ENCODE measurements at regions not wholly inside any gene's neighbourhood (a gene's known extent, or its start where the extent isn't known, plus 50 kb on each side); places are given as distances from the start of the nearest gene placed in this dataset.
"Not testable (repeated sequence)": the region's sequence is repeated elsewhere in the genome, so short reads cannot be mapped to it uniquely, and the experiment has no call there.

- H3K4me3 ChIP-seq (ENCODE audit: low read depth, low read length) = no peak overlapping the region
- no peak for TF ChIP-seq CTCF (IDR thresholded peaks at IDR 0.05; ENCODE audit: low read depth, low read length)
These were observed 404.9 kb upstream of the MBL2 start for GRCh38 chr10:53177468-53177867.

GRCh38 chr10:53166325-53166724 lies 393.7 kb upstream of the MBL2 start:
- no peak for TF ChIP-seq CTCF (IDR thresholded peaks at IDR 0.05; ENCODE audit: low read depth, low read length)

GRCh38 chr10:53162856-53163255 lies 390.3 kb upstream of the MBL2 start:
- TF ChIP-seq CTCF (IDR thresholded peaks at IDR 0.05; ENCODE audit: low read depth, low read length) = no peak
- H3K4me3 ChIP-seq (ENCODE audit: low read depth, low read length) = no peak overlapping the region

More at GRCh38 chr10:53166325-53166724, 393.7 kb upstream of the MBL2 start:
- no peak overlapping the region for H3K4me3 ChIP-seq (ENCODE audit: low read depth, low read length)

GRCh38 chr10:53161231-53161630 lies 388.6 kb upstream of the MBL2 start:
- no peak overlapping the region for H3K4me3 ChIP-seq (ENCODE audit: low read depth, low read length)
- no peak for TF ChIP-seq CTCF (IDR thresholded peaks at IDR 0.05; ENCODE audit: low read depth, low read length)

- not testable (repeated sequence) for H3K4me3 ChIP-seq (ENCODE audit: low read depth, low read length)
These were observed 383.1 kb upstream of the MBL2 start for GRCh38 chr10:53155674-53156073.

- no peak overlapping the region for H3K4me3 ChIP-seq (ENCODE audit: low read depth, low read length)
- no peak for TF ChIP-seq CTCF (IDR thresholded peaks at IDR 0.05; ENCODE audit: low read depth, low read length)
These were observed 381.2 kb upstream of the MBL2 start for GRCh38 chr10:53153831-53154230.

GRCh38 chr10:53140506-53140905 lies 367.9 kb upstream of the MBL2 start:
- no peak for TF ChIP-seq CTCF (IDR thresholded peaks at IDR 0.05; ENCODE audit: low read depth, low read length)
- no peak overlapping the region for H3K4me3 ChIP-seq (ENCODE audit: low read depth, low read length)

GRCh38 chr10:53135897-53136253 lies 363.3 kb upstream of the MBL2 start:
- no peak for TF ChIP-seq CTCF (IDR thresholded peaks at IDR 0.05; ENCODE audit: low read depth, low read length)
- H3K4me3 ChIP-seq (ENCODE audit: low read depth, low read length) = no peak overlapping the region
